GM19351 (cell line): ENCODE measurements at regions not wholly inside any gene's neighbourhood (a gene's known extent, or its start where the extent isn't known, plus 50 kb on each side); places are given as distances from the start of the nearest gene placed in this dataset.

Experiments
- ATAC-seq: cut with Tn5 transposase; IDR thresholded peaks from one replicate; pipeline ENCODE4 v1.9.1; 2021; ENCODE audit warnings: mild to moderate bottlenecking, moderate library complexity; ENCODE audit not compliant: unreplicated experiment

- ATAC-seq, result no peak
Measured at GRCh38 chrX:137483554-137483953, 82.4 kb upstream of the ZIC3 start.

- ATAC-seq, result no peak
Measured at GRCh38 chrX:137482136-137482535, 83.8 kb upstream of the ZIC3 start.

- no peak for ATAC-seq
Measured at GRCh38 chrX:137479386-137479785, 86.5 kb upstream of the ZIC3 start.

GRCh38 chrX:137441711-137442110 is 124.2 kb upstream of the ZIC3 start:
- no peak for ATAC-seq

GRCh38 chrX:137432609-137433008 is 133.3 kb upstream of the ZIC3 start:
- peak; percentile 86 for ATAC-seq

- no peak for ATAC-seq
Measured at GRCh38 chrX:137431693-137432488, 134.0 kb upstream of the ZIC3 start.

- no peak for ATAC-seq
Measured at GRCh38 chrX:137430984-137431475, 134.9 kb upstream of the ZIC3 start.

- ATAC-seq, result no peak
Measured at GRCh38 chrX:137430301-137430700, 135.6 kb upstream of the ZIC3 start.

GRCh38 chrX:137428766-137429591 is 136.9 kb upstream of the ZIC3 start:
- ATAC-seq, result no peak

GRCh38 chrX:137428221-137428661 is 137.7 kb upstream of the ZIC3 start:
- ATAC-seq, result no peak

GRCh38 chrX:137427816-137428215 is 138.1 kb upstream of the ZIC3 start:
- ATAC-seq, result no peak

GRCh38 chrX:137427426-137427778 is 138.5 kb upstream of the ZIC3 start:
- no peak for ATAC-seq

- no peak for ATAC-seq
Measured at GRCh38 chrX:137426695-137427425, 139.1 kb upstream of the ZIC3 start.

- no peak for ATAC-seq
Measured at GRCh38 chrX:137425986-137426385, 139.9 kb upstream of the ZIC3 start.

- no peak for ATAC-seq
Measured at GRCh38 chrX:137425273-137425902, 140.5 kb upstream of the ZIC3 start.

GRCh38 chrX:137424679-137425078 is 141.2 kb upstream of the ZIC3 start:
- no peak for ATAC-seq

- ATAC-seq, result no peak
Measured at GRCh38 chrX:137423241-137423640, 142.7 kb upstream of the ZIC3 start.

GRCh38 chrX:137418086-137418485 is 147.8 kb upstream of the ZIC3 start:
- ATAC-seq, result no peak

GRCh38 chrX:137413190-137413589 is 152.7 kb upstream of the ZIC3 start:
- ATAC-seq, result no peak

GRCh38 chrX:137405449-137406140 is 160.3 kb upstream of the ZIC3 start:
- no peak for ATAC-seq
